Ectodermal cell (in vitro differentiated cells): ENCODE measurements at regions not wholly inside any gene's neighbourhood (a gene's known extent, or its start where the extent isn't known, plus 50 kb on each side); places are given as distances from the start of the nearest gene placed in this dataset.

Source experiments
- H3K27ac ChIP-seq: 2 replicates; pipeline ENCODE4 v1.7.0; 2013; ENCODE audit warnings: mild to moderate bottlenecking, low read depth, low read length; ENCODE audit not compliant: insufficient read depth, poor library complexity, severe bottlenecking
- H3K27me3 ChIP-seq: 2 replicates; pipeline ENCODE4 v1.7.0; 2013; ENCODE audit warnings: mild to moderate bottlenecking, low read length; ENCODE audit not compliant: insufficient read depth, control insufficient read depth, poor library complexity, severe bottlenecking
- H3K36me3 ChIP-seq: one replicate; pipeline ENCODE4 v1.7.0; 2013; ENCODE audit warnings: low read length; ENCODE audit not compliant: control insufficient read depth, insufficient read depth
- H3K4me1 ChIP-seq: one replicate; pipeline ENCODE4 v1.7.0; 2013; ENCODE audit warnings: low read length; ENCODE audit not compliant: control insufficient read depth, insufficient read depth
- H3K4me3 ChIP-seq: 2 replicates; pipeline ENCODE4 v1.7.0; 2013; ENCODE audit warnings: low read depth, low read length, control low read depth; ENCODE audit not compliant: insufficient read depth
- H3K9me3 ChIP-seq: 2 replicates; pipeline ENCODE4 v1.7.0; 2013; ENCODE audit warnings: mild to moderate bottlenecking, low read length, moderate library complexity; ENCODE audit not compliant: control insufficient read depth
- WGBS, 2 experiments: methylation state at CpG; one replicate each; pipeline ENCODE4 v1.1.7; 2013; ENCODE audit warnings: missing lambda C conversion rate in 2 of 2; 5-methylcytosine and 5-hydroxymethylcytosine counted together

DNA sequence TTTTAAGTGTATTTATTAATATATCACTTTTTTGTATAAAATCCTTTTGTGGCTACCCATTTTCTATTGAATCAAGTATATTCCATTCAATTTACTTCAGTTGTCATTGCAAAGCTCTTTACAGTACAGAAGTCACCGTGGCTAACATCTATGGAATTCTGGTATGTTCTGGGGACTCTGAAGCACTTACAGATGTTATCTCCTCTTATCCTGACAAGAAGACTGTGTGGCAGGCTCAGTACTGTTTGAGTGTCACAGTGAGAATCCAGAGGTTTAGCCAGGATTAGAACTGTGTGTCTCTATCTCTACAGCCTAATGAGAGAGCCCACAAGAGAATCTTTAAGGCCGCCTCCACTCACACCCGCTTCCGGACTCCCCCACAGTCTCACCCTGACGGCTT, 78.2 kb upstream of the SORBS2 start:
- Histone ChIP-seq H3K9me3 (no peaks in the 10 kb centered on the region), H3K4me1 (no peaks in the 10 kb centered on the region)
- WGBS, 2 experiments: 94% methylated on average over 5 of the region's 5 CpGs

DNA sequence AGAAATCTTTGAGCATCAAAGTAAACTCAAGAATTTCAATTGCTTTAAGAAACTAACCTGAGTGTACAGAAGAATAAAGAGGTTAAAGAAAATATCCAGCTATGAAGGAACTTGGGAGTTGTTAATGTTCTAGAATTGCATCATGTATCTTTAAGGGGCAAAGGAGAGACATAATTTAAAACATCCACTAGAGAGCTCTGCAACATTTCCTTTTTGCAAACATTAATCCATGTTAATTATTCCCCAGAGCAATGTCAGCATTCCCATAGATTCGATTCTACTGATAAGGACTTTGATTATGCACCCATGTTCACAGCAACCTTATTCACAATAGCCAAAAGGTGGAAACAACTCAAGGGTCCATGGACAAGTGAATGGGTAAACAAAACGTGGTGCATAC, 80.2 kb upstream of the SORBS2 start:
- H3K36me3 ChIP-seq: no peaks in the 10 kb centered on the region
- H3K4me3 ChIP-seq: no peak overlapping the region
- 89 to 90% methylated on average over 2 of the region's 2 CpGs for WGBS, 2 experiments
- H3K4me1 ChIP-seq: no peaks in the 10 kb centered on the region
- H3K27me3 ChIP-seq: no peaks in the 10 kb centered on the region
- H3K27ac ChIP-seq: no peak overlapping the region
- no peaks in the 10 kb centered on the region for H3K9me3 ChIP-seq

More for the DNA sequence above, 78.2 kb upstream of the SORBS2 start:
- Histone ChIP-seq H3K36me3 (no peaks in the 10 kb centered on the region), H3K4me3 (no peak overlapping the region), H3K27ac (no peak overlapping the region), H3K27me3 (no peaks in the 10 kb centered on the region)

DNA sequence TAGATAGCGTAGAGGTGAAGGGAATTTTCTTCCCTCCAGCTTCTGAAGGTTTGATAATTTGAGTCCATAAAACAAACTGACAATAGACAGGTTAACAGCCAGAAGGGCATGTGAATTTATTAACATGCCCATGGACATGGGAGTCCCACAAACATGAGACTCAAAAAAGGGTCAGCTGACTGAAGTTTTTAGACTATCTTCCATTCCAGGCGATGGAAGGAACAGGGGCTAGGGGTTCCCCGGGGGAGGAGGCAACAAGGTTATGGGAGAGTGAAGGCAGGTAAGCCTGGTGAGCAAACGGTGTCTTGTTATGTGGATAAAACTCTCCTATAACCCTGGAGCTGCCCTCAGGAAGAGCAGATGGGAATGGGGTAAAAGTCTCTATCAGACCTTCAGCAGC, 81.5 kb upstream of the SORBS2 start:
- WGBS, 2 experiments: 95 to 97% methylated on average over 4 of the region's 4 CpGs
- H3K36me3 ChIP-seq: no peaks in the 10 kb centered on the region
- no peaks in the 10 kb centered on the region for H3K9me3 ChIP-seq
- H3K4me1 ChIP-seq: no peaks in the 10 kb centered on the region
- H3K27me3 ChIP-seq: no peaks in the 10 kb centered on the region
- no peak overlapping the region for H3K4me3 ChIP-seq
- H3K27ac ChIP-seq: no peak overlapping the region

DNA sequence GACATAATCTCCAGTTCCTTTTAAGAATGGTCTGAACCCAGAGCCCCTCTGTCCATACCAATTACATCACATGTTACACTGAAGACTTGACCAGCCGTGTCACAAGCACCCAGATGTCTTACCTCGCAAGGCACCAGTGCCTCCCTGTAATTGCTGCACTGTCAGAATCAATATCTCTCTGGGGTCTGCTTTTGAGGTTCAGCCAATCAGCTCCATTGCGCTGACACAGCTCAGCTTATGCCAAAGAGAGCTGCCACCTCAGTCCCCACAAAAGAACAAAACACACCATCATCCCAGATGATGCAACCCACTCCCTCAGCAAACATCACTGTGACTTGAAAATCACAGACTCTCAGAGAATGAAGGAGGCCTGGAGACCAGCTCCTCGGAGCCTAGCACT, 82.5 kb upstream of the SORBS2 start:
- no peaks in the 10 kb centered on the region for H3K27me3 ChIP-seq
- H3K4me1 ChIP-seq: no peaks in the 10 kb centered on the region
- H3K4me3 ChIP-seq: no peak overlapping the region
- H3K36me3 ChIP-seq: no peaks in the 10 kb centered on the region
- no peak overlapping the region for H3K27ac ChIP-seq
- no peaks in the 10 kb centered on the region for H3K9me3 ChIP-seq
- WGBS, 2 experiments: 94 to 95% methylated on average over 4 of the region's 4 CpGs

DNA sequence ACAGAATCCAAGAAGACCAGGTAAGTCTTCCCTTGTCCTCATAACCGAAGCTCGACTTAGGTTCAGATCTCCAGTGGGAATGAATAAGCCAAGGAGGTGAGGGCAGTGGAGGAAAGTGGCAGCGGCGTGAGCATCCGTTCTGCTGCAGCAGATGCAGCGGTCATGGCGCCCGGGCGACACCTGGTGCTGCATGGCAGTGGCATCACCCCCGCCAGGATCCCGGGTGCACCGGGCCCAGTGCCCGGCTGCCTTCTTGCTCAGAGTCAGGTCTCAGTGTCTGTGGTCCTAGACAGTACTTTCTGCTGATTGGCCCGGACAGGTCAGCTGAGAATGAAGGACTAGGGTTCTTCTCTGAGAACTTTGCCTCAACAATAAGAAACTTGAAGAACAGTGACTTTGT, 83.4 kb upstream of the SORBS2 start:
- WGBS, 2 experiments: 96 to 97% methylated on average over 14 of the region's 14 CpGs
- Histone ChIP-seq H3K27me3 (no peaks in the 10 kb centered on the region), H3K4me3 (no peak overlapping the region), H3K36me3 (no peaks in the 10 kb centered on the region), H3K9me3 (no peaks in the 10 kb centered on the region), H3K4me1 (no peaks in the 10 kb centered on the region), H3K27ac (no peak overlapping the region)

DNA sequence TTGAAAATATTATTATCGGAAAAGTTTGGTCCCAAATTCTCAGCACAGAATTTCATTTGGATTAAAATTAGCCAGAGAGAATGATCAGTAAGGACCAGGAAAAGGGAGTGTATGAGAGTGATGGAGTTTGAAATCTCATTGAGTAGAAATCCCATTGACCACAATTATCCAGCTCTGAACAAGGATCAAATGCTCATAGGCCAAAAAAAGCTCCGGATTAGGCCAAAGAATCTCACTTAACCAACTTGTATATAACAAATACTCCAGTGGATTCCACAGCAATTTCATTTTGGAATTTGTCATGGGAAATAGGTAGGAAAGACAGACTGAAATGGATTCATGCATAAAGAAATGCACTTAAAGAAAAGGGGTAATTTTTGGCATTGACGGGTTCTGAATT, 83.9 kb upstream of the SORBS2 start:
- WGBS, 2 experiments: 98 to 100% methylated on average over 3 of the region's 3 CpGs
- H3K27me3 ChIP-seq: no peaks in the 10 kb centered on the region
- H3K9me3 ChIP-seq: no peaks in the 10 kb centered on the region
- no peaks in the 10 kb centered on the region for H3K36me3 ChIP-seq
- H3K4me1 ChIP-seq: no peaks in the 10 kb centered on the region
- H3K27ac ChIP-seq: no peak overlapping the region
- no peak overlapping the region for H3K4me3 ChIP-seq

DNA sequence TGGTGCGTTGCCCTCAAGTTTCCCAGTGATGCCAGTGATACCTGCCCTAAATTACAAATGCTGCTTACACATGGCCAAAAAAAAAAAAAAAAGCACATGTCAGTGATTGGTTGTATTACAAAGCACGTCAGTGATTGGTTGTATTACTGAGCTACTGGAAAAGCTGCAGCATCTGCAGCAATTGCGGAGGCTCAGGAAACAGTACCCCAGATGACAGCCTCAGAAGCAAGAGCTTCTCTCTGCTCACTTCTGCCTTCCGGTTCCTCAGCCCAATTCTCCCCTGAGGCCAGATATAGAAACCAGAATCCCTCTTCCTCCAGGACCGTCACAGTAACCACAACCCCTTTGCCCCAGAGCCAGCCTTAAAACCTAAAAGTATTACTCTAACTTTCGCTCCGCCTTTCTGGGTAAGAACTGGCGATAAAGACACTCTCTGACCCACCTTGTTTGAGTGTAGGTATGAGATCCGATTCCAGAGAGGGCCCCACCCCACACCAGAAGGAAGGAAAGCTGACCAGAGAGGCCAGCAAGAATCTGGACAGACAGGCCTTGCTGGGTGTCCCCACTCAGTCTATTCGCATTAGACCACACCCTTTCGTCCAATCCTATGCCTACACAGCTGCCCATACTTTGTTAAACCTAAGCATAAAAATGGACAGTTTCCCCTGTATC, 85.0 kb upstream of the SORBS2 start:
- H3K36me3 ChIP-seq: no peaks in the 10 kb centered on the region
- WGBS, 2 experiments: 94% methylated on average over 11 of the region's 11 CpGs
- no peak overlapping the region for H3K27ac ChIP-seq
- no peaks in the 10 kb centered on the region for H3K9me3 ChIP-seq
- no peaks in the 10 kb centered on the region for H3K4me1 ChIP-seq
- no peak overlapping the region for H3K4me3 ChIP-seq
- no peaks in the 10 kb centered on the region for H3K27me3 ChIP-seq

DNA sequence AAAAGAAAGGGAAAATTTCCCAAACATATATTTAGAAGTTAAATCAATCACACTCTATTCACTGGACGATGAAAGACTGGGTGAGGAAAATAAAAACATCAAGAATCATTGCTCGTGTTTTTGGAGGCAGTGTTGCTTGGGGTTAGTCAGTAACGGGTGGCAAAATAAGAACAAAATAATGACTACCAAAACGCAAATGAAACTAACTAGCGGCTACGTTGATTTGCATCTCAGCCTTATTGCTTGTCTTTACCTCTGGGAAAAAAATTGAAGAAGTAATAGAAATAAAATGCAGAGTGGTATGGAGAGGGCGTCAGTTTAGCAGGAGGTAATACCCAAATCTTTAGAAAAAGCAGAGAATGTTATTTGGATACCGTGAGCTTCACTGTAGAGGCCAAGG, 86.4 kb upstream of the SORBS2 start:
- H3K4me3 ChIP-seq: no peak overlapping the region
- no peaks in the 10 kb centered on the region for H3K4me1 ChIP-seq
- WGBS, 2 experiments: 87 to 91% methylated on average over 7 to 8 of the region's 8 CpGs
- no peaks in the 10 kb centered on the region for H3K9me3 ChIP-seq
- H3K27me3 ChIP-seq: no peaks in the 10 kb centered on the region
- H3K36me3 ChIP-seq: no peaks in the 10 kb centered on the region
- no peak overlapping the region for H3K27ac ChIP-seq

DNA sequence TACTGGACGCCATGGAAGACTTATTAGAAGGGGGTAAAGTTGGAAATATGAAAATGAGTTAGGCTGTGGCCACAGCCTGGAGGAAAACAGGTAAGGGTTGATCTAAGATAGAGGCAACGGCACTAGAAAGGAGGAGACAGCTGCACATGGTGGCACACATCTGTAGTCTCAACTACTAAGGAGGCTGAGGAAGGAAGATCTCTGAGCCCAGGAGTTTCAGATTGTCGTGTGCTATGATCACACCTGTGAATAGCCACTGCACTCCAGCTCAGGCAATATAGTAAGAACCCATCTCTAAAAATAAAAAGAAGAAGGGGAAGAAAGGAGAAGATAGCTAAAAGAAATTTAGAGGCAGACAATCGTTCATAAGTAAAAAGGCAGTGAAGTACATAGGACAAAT, 87.8 kb upstream of the SORBS2 start:
- WGBS, 2 experiments: 91 to 92% methylated on average over 4 of the region's 4 CpGs
- H3K4me1 ChIP-seq: no peaks in the 10 kb centered on the region
- H3K4me3 ChIP-seq: no peak overlapping the region
- no peaks in the 10 kb centered on the region for H3K9me3 ChIP-seq
- H3K36me3 ChIP-seq: no peaks in the 10 kb centered on the region
- H3K27ac ChIP-seq: no peak overlapping the region
- H3K27me3 ChIP-seq: no peaks in the 10 kb centered on the region

DNA sequence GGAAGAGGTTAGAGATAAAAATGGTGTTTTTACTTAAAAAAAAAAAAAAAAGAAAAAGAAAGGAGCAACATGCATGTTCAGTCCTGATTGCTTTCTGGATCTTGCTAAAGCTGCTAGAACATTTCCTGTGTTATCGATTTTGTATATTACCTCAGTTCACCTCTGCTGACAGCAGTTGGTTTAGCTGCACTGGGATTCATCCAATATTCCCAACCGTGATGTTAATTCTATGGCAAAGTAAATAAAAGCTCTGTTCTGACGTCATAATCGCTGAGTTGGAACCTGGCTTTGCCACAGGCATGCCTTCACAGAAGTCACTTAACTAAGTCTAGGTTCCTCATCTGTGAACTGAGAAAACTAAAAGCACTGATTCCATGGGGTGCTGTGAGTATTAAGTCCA, 90.7 kb upstream of the SORBS2 start:
- 89 to 94% methylated on average over 4 of the region's 4 CpGs for WGBS, 2 experiments
- H3K4me3 ChIP-seq: no peak overlapping the region
- no peaks in the 10 kb centered on the region for H3K27me3 ChIP-seq
- no peak overlapping the region for H3K27ac ChIP-seq
- no peaks in the 10 kb centered on the region for H3K9me3 ChIP-seq
- no peaks in the 10 kb centered on the region for H3K36me3 ChIP-seq
- H3K4me1 ChIP-seq: no peaks in the 10 kb centered on the region

DNA sequence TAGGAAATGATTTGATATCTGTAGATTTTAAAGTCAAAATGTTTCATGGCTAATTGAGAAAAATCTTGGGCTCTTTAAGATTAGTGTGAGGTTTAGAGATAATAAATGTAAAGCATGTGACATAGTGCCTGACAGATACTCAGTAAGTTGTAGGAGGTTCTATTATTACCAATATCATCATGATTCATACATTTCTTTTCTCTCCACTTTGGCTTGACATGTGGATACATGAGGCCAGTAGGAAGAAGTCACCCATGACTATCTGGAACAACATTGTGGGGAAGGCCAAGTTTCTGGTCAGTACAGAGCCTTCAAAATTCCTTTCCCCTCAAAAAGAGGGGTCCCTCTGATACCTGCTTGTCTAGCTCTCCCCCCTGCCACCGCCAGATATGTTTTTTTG, 91.2 kb upstream of the SORBS2 start:
- no peaks in the 10 kb centered on the region for H3K36me3 ChIP-seq
- H3K27ac ChIP-seq: no peak overlapping the region
- no peaks in the 10 kb centered on the region for H3K27me3 ChIP-seq
- no peaks in the 10 kb centered on the region for H3K9me3 ChIP-seq
- H3K4me1 ChIP-seq: no peaks in the 10 kb centered on the region
- 86 to 100% methylated on average over 1 of the region's 1 CpG for WGBS, 2 experiments
- H3K4me3 ChIP-seq: no peak overlapping the region
